ENCODE measurements at regions not wholly inside any gene's neighbourhood (a gene's known extent, or its start where the extent isn't known, plus 50 kb on each side); places are given as distances from the start of the nearest gene placed in this dataset.

- TF ChIP-seq EZH2phosphoT487 (IDR thresholded peaks at IDR 0.05; ENCODE audit: insufficient read depth, low read depth): no peak
- no peak for TF ChIP-seq EZH2 (IDR thresholded peaks at IDR 0.05; ENCODE audit: insufficient read depth, poor library complexity, severe bottlenecking)
Measured at GRCh38 chr6:170066679-170067078, 224.2 kb downstream of the DLL1 start.
